Stimulated activated CD4-positive, alpha-beta T cell treated with anti-CD3 and anti-CD28 coated beads, Interleukin-4, amount 100 ng/mL, for 4 hours (primary cell): ENCODE measurements at regions not wholly inside any gene's neighbourhood (a gene's known extent, or its start where the extent isn't known, plus 50 kb on each side); places are given as distances from the start of the nearest gene placed in this dataset.

Experiments used
- DNase-seq, 2 experiments: peaks; one replicate each; pipeline ENCODE4 v3.0.0-alpha.2; 2020

DNA sequence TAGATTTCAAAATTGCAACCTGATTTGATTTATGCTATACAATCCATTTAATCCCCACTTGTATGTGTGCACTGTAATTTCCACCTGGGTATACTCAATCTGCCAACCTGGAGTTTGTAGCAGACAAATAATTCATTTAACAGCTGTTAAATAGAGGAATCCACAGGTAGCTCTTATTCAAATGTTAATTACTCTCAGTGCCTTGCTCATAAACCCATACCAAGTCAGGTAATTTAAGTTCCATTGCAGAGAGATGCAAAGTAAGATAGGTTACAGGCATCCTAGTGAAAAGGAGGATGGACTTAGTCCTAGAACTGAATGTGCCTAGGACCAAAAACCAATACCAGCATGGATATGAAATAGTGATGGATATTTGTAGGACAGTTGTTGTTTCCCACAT, 674.2 kb downstream of the TBL1XR1 start:
- no peak for DNase-seq

DNA sequence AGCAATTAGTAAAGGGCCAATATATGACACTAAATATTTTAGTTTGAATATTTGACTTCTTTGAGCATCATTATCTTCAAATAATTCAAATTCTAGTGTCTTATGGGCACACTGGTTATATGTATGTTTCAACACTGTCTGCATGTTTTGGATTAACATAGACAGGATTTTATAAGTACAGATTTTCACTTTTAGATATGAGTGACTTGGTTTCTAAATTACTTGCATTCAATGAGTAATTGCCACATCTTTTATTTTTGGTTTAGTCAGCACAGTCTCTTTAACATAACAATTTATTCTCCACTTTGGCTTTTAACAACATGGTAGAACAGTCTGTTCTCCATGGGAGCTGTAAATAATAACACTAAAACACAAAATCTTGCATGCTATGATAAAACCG, 674.8 kb downstream of the TBL1XR1 start:
- DNase-seq, result no peak

DNA sequence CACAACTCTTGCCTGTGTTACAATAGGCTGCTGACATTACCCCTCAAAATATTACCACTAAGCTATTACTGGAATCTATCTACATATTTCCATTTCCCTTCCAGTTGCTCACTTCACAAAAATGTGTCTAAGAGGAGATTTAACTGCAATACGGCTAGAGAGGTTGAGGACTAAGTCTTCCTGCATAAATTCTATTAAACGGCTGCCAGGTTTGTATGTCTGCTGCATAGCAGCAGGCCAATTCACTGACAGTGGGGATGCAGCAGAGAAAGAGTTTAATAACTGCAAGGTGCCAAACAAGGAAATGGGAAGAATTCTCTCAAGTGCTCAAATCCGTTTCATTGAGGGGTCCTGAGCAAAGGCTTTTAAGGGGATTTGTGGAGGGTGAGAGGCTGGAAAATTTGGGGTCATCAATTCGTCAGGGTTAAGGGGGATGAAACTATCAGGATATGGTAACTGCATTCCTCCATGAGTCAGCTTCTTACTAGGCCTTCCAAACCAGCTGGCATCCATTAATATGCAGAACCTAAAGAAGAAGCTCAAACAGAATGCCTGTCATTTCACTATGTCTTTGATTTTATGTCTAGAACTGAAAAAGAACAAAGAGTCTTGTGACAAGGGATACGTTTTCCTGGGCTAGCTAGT, 675.6 kb downstream of the TBL1XR1 start:
- no peak for DNase-seq

DNA sequence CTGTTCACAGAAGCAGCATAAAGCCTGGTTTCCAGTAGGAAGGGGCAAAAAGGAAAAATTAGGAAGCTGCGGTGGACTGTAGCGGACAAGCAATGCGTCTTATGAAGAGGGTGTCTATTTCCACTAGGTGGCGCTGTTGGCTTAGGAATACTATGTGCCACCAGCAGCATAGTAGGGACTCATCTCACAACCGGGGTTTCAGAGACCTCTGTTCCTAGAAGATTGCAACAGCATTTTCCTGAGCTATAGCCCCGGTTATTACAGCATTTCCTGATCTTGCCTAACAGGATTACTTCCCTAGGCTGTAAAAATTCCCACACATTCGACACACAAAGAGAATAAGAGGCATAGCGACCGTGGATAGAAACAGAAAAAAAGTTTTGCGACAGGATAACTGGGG, 683.0 kb downstream of the TBL1XR1 start:
- no peak for DNase-seq

DNA sequence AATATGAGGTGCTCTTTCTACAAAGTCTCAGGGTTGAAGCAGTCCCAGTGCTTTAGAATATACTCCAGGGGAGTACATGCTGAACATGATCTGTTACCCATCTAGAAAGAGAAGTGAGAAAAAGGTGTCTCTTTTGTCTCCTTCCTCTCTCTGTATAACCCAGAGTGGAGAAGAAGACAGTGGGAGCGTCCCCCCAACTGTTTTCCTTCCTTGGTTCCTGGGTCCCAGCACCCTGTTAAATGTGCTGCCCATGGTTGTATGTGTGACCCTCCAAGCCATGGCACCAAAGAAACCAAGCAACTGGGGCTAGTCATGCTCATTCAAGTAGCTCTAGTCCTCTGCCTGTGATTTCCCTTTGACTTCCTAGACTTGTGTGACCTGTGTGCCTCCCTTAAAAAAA, 683.7 kb downstream of the TBL1XR1 start:
- DNase-seq, result no peak

DNA sequence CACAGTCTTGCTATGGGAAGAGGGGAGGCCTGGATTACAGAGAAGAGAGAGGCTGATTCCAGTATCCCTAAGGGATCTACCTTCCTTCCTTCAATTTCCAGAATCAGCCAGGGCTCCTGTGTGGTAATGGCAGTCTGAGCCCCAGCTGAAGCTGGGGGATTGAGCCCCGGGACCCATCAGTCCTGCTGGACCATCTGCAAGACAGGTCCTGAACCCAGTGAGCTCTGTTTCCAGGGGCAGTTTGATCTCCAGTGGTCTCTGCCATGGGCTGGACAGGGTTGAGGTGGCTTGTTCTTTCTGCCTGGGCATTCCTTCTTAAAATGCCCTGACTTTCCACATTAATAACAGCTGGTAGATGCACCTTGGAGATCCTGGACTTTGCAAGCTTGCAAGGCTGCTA, 685.2 kb downstream of the TBL1XR1 start:
- DNase-seq, result no peak

DNA sequence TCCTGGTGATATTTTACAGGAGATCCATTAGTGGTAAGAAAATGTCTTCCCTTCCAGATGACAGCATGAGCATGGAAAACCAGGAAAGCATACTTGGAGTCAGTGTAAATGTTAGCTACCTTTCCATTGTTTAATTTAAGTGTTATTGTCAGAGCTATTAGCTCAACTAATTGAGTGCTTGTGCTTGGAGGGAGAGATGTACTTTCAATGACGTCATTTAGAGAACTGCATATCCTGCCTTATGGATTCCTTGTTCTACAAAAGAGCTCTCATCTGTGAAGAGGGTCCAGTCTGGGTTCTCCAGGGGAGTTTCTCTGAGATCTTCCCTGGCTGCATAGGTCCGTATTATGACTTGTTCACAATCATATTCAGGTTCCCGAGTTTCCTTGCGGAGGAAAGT, 687.2 kb downstream of the TBL1XR1 start:
- no peak for DNase-seq

DNA sequence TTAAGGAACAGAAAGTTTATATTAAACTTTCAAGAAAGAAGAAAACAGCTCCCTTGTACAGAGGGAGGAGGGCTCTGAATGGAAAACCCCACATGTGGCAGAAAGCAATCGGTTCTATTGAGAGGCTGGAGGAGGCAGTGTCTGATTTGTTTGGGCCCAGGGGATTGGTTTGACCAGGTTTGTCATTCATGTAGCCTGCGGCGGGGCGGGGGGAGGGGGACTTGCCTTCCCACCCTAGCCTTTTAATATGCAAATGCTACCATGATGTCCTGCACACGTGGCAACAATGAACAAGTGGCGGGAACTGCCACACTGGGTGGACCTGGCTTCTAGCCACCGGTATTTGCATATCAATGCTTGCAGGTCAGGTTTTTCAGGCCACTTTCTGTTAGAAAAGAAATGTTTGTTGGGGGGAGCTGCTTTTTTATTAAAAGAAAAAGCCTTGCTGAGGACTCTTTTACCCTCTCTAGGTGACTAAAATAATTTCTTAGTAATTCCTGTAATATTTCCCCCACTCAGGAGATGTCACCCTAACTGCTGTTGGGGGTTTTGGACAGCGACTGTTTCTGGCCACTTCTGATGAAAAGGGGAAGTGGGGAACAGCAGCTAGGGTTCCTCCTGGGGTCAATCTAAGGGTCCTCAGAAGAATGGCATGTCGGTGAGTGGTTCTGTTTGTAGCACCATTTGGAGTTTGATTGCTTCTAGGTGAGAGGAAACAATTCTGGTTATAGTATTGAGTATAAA, 691.2 kb downstream of the TBL1XR1 start:
- DNase-seq, result no peak

DNA sequence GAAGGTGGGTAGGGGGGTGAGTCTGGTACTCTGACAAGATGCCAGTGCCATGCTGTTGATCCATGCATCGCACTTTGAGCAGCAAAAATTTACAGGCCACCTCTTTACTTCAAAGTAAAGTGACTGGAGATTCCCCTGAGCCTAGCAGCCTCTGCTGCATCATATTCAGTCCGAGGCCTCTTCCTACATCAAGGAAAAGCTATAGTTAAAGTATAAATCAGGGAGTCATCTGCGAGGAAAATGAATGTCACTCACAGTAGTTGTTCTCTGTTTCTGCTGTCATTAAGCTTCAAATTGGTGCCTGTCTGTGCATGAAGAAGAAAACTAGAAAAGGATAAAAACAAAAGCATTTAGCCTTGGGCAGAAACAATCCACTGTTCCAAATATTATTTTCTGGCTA, 706.2 kb downstream of the TBL1XR1 start:
- DNase-seq, result no peak

DNA sequence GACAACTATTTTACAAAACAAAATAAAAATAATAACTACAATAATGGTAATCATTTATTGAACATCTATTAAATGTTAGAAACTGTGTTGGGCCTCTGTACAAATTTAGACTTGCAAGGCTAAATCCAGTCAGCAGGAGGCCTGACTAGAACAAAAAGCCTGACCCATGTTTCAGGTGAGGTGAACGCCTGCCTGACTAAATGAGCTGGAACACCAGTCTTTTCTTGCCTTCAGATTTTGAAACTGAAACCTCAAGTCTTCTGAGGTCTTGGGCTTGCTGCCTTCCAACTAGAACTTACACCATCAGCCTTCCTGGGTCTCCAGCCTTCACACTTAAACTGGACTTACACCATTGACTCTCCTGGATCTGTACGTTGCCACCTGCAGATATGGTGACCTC, 706.9 kb downstream of the TBL1XR1 start:
- DNase-seq, result no peak

DNA sequence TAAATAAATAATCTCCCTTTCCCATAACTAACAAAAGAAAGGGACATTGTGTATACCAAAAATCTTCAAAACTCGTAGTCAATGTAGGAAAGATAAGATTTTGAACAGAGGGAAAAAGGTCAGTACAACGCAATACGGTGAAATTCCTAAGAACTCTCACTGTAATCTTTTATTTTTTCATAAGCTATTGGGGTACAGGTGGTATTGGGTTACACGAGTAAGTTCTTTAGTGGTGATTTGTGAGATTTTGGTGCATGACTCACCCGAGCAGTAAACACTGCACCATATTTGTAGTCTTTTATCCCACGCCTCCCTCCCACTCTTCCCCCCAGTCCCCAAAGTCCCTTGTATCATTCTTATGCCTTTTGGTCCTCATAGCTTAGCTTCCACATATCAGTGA, 718.0 kb downstream of the TBL1XR1 start:
- DNase-seq, result no peak

DNA sequence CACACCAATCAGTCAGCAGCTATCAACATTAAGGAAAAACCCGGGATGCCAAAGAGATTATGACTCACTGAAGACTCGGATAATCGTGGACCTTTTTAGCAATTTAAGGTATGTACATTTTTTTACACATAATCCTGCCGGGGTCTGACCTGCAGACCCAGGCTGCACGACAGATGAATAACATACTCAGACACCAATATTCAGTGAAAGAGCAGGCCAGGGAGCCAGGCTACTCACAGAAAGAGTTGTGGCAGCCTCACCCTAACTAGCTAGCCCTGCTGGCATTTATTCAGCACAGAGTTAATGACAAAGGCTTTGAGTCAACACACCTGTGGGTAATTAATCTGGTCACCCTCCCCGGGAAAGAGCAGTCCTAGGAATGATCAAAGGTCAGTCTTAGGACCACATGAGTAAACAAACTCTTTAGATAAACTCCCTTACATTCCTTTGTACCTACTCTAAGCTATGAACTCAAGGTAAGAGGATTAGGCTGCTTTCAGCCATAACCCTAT, 727.5 kb downstream of the TBL1XR1 start:
- DNase-seq, result no peak

DNA sequence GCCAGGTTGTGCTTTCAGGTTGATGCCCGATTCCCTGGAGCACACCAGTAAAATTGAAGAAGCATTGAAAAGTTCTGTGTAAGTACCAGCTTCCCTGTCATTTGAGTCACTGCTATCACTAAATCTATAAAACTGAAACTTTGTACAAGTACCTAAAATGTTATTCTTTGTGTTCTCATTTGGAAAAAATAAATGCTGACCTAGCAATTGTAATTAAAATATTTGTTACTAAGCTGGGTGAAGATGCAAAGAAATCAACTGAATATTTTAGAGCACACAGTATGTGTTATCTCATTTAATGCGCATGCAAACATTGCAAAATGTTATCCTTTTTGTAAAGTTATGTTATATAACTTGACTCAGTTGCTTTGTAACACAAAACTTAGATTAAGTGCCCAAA, 733.7 kb downstream of the TBL1XR1 start:
- no peak for DNase-seq

DNA sequence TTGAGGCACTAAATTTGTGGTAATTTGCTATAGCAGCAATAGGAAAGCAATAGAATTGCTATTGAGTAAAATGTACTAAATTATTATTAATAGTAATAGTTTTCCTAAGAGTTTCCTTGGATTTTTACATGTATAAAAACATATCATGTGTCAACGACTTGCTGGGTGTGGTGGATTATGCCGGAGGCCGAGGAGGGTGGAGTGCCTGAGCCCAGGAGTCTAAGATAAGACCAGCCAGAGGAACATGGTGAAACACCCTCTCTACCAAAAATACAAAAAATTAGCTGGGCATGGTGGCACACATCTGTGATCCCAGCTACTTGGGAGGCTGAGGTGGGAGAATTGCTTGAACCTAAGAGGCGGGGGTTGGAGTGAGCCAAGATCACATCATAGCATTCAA, 749.9 kb downstream of the TBL1XR1 start:
- DNase-seq, result no peak

DNA sequence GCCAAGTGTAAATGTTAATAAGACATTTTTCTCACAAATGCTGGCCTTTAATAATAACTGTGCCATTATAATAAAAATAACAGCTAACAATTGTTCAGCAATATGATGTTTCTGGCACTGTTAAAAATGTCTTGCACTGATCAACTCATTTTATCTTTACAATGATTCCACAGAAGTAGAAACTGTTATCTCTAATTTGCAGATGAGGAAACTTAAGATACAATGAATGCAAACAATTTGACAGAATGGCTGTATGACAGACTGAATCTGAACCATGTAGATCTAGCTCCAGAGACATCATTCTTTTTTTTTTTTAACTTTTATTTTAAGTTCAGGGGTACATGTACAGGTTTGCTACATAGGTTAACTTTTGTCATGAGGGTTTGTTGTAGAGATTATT, 755.0 kb downstream of the TBL1XR1 start:
- DNase-seq, result no peak

DNA sequence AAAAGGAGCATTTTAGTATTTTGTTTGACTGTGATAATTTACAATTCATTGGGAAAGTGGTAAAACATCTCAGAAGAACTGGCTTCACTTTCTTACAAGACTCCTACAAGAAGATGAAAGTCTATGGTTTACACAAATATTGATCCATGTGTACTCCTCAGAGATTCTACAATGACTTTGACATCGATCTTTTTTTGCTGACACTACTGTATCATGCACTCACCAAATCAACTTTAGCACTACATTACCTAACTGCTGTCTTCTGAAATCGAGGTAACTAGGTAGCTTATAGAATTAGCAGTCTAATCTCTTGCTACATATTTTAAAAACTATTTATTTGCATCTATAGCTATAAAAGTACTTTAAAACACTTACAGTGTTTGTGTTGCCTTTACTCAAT, 757.6 kb downstream of the TBL1XR1 start:
- no peak for DNase-seq

DNA sequence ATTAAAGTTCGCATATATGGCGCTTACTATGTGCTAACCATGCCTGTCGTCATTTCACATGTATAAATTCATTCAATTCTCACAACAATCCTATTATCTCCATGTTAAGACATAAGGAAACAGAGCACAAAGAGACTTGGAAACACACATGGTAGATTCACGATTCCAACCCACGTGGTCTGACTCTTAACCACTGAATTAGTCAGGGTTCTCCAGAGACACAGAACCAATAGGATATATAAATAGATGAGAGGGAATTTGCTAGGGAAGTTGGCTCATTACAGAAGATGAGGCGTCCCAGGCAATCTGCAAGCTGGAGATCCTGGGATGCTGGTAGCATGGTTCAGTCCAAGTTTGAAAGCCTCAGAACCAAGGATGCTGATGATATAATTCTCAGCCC, 765.3 kb downstream of the TBL1XR1 start:
- no peak for DNase-seq

DNA sequence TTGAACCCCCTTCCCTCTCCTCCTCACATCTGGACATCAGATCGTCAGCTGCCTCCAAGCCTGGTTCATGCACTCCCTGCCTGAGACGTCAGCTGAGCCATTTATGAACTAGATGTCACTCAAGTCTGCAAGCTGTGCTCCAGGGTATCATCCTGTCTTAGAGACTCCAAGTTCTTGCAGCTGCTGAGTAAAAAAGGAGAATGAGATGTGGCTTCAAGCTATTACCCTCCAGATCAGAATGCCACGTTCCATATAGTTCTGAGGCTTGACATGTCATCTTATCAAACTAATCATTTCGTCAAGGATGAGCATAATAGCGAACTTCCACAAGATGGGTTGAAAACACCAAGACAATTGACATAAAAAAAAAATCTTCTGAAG, 766.3 kb downstream of the TBL1XR1 start:
- DNase-seq, result no peak

DNA sequence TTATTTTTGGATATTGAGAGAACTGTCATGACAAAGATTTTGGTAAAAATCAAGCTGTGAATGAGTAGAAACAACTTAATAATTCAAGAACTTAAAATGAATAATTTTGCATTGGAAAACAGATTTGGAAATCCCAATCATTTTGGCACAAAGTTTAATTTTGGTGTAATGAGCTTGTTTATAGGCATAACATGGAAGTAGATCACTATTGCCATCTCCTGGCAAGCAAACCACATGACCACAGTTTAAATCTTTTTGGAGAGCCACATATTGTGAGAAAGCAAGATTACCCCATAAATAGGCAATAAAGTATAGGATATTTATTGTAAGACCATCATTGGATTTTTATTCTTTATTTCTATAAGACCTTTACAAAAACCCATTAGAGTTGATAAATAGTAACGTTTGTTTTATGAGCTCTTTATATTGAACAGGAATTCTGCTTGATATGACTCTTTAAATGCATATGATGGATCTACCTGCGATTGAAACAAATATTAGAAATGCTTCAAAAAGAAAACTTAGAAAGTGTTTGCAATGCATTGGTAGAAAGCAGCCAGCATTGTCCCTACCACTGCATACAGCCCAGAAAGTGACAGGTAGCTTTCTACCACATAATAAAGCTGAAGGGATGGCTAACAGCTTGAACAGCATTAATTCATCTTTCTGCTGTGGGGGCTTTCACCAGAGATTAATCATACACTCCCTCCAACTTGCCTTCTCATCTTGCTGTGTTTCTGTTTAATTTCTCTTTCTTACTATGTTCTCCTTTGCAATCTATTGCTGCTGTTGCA, 766.8 kb downstream of the TBL1XR1 start:
- DNase-seq, result no peak

DNA sequence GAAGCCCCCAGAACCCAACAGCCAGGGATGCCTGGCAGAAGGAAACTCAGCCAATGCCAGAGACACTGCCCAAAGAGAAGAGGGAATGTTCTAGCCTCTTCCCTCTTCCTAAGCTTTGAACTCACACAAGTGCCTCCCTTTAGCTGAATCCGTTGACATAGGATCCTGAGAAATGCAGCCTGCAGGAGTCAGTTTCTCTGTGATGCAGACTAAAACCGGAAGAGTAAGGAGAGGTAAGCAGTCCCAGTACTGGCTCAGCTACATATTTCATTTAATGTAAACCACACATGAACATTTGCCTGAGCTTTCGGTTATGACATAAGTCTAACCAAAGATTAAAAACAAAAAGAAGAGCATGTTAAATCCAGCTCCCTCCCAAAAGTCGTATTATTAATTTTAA, 768.7 kb downstream of the TBL1XR1 start:
- DNase-seq, result no peak

DNA sequence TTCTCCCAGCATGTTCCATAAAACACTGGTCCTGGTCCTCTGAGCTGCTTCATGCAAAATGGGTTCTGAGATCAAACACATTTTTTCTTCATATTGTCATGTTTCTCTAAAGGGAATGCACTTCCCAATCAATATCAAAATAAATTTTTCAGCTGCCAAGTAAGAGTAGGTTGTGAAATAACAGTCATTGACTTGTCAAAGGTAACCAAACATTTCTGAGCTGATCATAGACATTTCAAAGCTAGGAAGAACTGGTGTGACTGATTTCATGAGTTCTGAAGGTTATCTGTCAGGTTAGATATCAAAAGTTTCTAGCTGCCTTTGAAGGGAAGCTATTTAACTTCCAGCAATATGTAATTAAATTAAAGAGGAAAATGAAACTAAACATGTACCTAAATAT, 770.9 kb downstream of the TBL1XR1 start:
- no peak for DNase-seq

DNA sequence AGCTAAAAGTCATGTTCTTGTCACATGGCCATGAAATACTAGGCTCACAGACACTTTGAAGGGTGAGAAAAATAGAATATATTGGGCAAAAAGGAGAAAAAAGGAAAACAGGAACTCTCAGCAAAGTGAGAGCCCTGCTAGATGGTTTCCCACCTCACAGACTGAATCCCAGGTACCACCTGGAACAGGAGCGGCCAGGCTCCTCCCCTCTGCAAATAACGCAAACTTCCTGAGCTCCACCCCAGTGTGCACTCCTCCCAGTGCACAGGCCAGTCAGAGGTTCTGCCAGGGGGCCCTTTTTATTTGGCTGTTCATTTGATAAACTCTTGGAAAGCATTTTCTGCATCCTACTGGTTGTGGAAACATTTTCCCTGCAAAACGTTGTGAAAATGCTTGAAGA, 780.4 kb downstream of the TBL1XR1 start:
- DNase-seq, result no peak

DNA sequence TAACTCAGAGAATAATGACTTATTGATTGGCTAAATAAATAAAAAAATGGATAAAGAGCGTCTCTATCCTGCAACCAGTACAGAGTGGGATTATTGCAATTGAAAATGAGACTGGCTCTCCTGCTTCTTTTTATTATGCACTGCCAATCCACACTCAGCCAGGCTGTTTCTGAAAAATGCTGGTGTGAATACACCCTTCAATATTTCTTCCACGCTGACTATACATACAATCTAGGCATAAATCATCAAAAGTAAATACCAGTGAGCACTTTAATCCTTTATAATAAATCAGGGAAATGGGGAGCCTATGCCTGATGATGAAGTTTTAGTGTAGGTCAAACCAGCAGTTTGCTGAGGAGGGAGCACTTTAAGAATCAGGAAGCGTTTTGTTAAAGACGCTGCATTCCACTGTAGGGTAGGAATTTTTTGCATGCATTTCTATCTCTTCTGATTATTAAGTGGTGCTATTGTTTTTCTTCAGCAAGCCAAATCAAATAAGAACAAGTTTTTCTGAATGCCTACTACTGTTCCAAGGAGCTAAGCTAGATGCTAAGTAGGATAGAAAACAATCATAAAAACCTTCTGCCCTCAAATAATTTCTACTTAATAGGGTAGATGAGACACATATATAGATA, 781.5 kb downstream of the TBL1XR1 start:
- no peak for DNase-seq

DNA sequence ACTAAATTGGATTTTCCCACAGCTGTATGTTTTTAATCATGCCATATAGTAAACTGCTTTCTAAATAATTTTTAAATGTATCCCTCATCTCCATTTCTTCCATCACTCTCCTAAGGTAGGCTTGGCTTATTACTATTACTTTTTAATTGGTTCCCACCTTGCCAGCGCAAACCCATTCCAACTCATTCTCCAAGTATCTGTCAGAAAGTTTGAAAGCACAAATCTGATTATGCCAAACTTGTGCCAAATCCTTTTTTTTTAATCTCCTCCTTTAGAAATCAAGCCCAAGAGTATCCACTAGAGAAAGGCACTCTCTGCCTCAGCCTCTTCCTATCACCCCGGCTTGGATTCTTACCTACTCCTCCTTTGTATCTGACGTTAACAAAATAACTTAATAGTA, 784.5 kb downstream of the TBL1XR1 start:
- DNase-seq, result no peak
